NK-92 treated with Interleukin-12 subunit alpha and Interleukin-12 subunit beta, amount 100 ng/mL, for 24 hours (cell line): ENCODE measurements at regions not wholly inside any gene's neighbourhood (a gene's known extent, or its start where the extent isn't known, plus 50 kb on each side); places are given as distances from the start of the nearest gene placed in this dataset.

Source experiments
- DNase-seq: peaks from one replicate; lab custom pipeline; 2025; lab: John Stamatoyannopoulos, UW

- no peak for DNase-seq
These were observed 97.9 kb upstream of the FZD8 start for GRCh38 chr10:35739998-35740397.

- no peak for DNase-seq
These were observed 93.3 kb upstream of the FZD8 start for GRCh38 chr10:35735412-35735811.

GRCh38 chr10:35731828-35732227 lies 89.7 kb upstream of the FZD8 start:
- no peak for DNase-seq

GRCh38 chr10:35728341-35728740 lies 86.2 kb upstream of the FZD8 start:
- DNase-seq, result no peak

GRCh38 chr10:35726846-35727245 lies 84.8 kb upstream of the FZD8 start:
- DNase-seq, result no peak

GRCh38 chr10:35723992-35724391 lies 81.9 kb upstream of the FZD8 start:
- no peak for DNase-seq

GRCh38 chr10:35723059-35723458 lies 81.0 kb upstream of the FZD8 start:
- DNase-seq, result no peak

GRCh38 chr10:35722636-35723035 lies 80.5 kb upstream of the FZD8 start:
- no peak for DNase-seq

- no peak for DNase-seq
These were observed 80.1 kb upstream of the FZD8 start for GRCh38 chr10:35722226-35722625.

GRCh38 chr10:35720366-35720765 lies 78.3 kb upstream of the FZD8 start:
- DNase-seq, result no peak

GRCh38 chr10:35716776-35717175 lies 74.7 kb upstream of the FZD8 start:
- DNase-seq, result no peak

- no peak for DNase-seq
These were observed 70.4 kb upstream of the FZD8 start for GRCh38 chr10:35712486-35712885.

- DNase-seq, result no peak
These were observed 69.7 kb upstream of the FZD8 start for GRCh38 chr10:35711615-35712411.

- DNase-seq, result no peak
These were observed 65.7 kb upstream of the FZD8 start for GRCh38 chr10:35707642-35708425.

- DNase-seq, result no peak
These were observed 64.9 kb upstream of the FZD8 start for GRCh38 chr10:35706959-35707358.

GRCh38 chr10:35705671-35706070 lies 63.6 kb upstream of the FZD8 start:
- no peak for DNase-seq

- no peak for DNase-seq
These were observed 63.0 kb upstream of the FZD8 start for GRCh38 chr10:35705051-35705450.

- no peak for DNase-seq
These were observed 62.3 kb upstream of the FZD8 start for GRCh38 chr10:35704401-35704800.

GRCh38 chr10:35700487-35700882 lies 58.4 kb upstream of the FZD8 start:
- no peak for DNase-seq

- no peak for DNase-seq
These were observed 57.9 kb upstream of the FZD8 start for GRCh38 chr10:35699848-35700486.

- no peak for DNase-seq
These were observed 54.5 kb upstream of the FZD8 start for GRCh38 chr10:35696392-35697287.

GRCh38 chr10:35693800-35694199 lies 51.7 kb upstream of the FZD8 start:
- DNase-seq, result no peak
